ENCODE measurements at regions not wholly inside any gene's neighbourhood (a gene's known extent, or its start where the extent isn't known, plus 50 kb on each side); places are given as distances from the start of the nearest gene placed in this dataset.
A peak's percentile ranks its signal among the peaks of the same experiment; 100 is the strongest.

DNA sequence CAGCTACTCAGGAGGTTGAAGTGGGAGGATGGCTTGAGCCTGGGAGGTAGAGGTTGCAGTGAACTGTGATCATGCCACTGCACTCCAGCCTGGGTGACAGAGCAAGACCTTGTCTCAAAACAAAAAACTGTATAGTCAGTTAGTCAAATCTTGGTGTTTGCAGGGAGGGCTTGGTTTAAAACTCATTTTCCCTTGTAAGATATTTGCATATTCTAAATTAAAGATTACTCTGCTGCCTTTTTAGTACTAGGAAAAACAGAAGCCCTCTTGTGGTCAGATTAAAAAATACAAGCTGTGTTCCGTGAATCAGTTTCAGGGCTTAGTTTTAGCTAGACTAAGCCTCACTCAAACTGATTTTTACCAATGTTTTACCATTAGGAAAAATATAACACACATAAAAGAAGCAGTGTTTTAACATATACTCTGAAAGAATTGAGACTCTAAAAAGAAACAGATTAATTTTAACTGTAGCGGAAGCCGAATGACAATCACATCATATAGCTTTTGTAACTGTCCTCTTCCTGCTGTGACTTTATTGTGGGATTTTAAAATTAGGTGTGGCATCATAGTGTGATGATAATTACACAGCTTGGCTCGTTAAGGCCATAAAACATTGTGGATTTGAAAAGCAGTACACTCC is 84.9 kb upstream of the BASP1 start:
- no peaks in the 10 kb centered on the region for H3K36me3 ChIP-seq (ENCODE audit: control insufficient read depth in 2 of 4, insufficient read depth in 4 of 4, low read length in 3 of 4)
- H3K23ac ChIP-seq (ENCODE audit: insufficient read length), result no peak overlapping the region
- H2BK15ac ChIP-seq (ENCODE audit: low read length), result no peak overlapping the region
- ChIA-PET CTCF (ENCODE audit: partially characterized antibody) (interaction anchor here (0.6 to 6.1 kb wide), 83 partner anchors 8 to 1134 kb away, joined by 3 to 50 read pairs (median 4); partner anchors contain the start of gene MYO10), POLR2A (ENCODE audit: partially characterized antibody) (interaction anchor here (0.8 kb wide), 1 partner anchor 25 kb away, joined by 3 read pairs; no protein-coding TSS in a partner anchor)
- H2BK12ac ChIP-seq (ENCODE audit: low read depth, low read length), result no peak overlapping the region
- H4K8ac ChIP-seq (ENCODE audit: extremely low read depth, insufficient read depth, low read length), result no peak overlapping the region
- no peak overlapping the region for H3K9ac ChIP-seq (replicated peaks in 1 of 4; ENCODE audit: extremely low read depth in 1 of 4, low read depth in 3 of 4, low read length in 3 of 4)
- DNase-seq (ENCODE audit: low read depth in 1 of 2, low spot score in 2 of 2) (no peak), FAIRE-seq (no peak)
- no peak overlapping the region for H3K14ac ChIP-seq (ENCODE audit: insufficient read length)
- no peak overlapping the region for H2BK20ac ChIP-seq (ENCODE audit: low read length)
- no peaks in the 10 kb centered on the region for H3K79me1 ChIP-seq (ENCODE audit: low read depth, low read length)
- no peak overlapping the region for H3K18ac ChIP-seq (ENCODE audit: extremely low read depth, low read length)
- no peaks in the 10 kb centered on the region for H3K79me2 ChIP-seq (ENCODE audit: control insufficient read depth in 1 of 2, insufficient read depth in 2 of 2, low read length in 2 of 2)
- no peaks in the 10 kb centered on the region for H3K23me2 ChIP-seq (ENCODE audit: low read depth, low read length)
- no peak overlapping the region for H2BK5ac ChIP-seq (ENCODE audit: low read depth, low read length)
- no peaks in the 10 kb centered on the region for H3K27me3 ChIP-seq (replicated peaks in 1 of 4; ENCODE audit: control insufficient read depth in 3 of 4, extremely low read depth in 1 of 4, insufficient read depth in 3 of 4, low read length in 3 of 4)
- H4K91ac ChIP-seq (replicated peaks; ENCODE audit: insufficient read length, low read length), result no peak overlapping the region
- 31% methylated on average over 4 of the region's 4 CpGs; no CpG with 5 or more reads in 1 of the 2 experiments for WGBS, 2 experiments (ENCODE audit: extremely low coverage in 1 of 2, insufficient coverage in 1 of 2, insufficient read length in 1 of 2, insufficient replicate concordance in 2 of 2, low coverage in 1 of 2, low lambda C conversion rate in 2 of 2, missing lambda C conversion rate in 1 of 2)
- H3K4me1 ChIP-seq (replicated peaks in 1 of 4; ENCODE audit: control insufficient read depth in 3 of 4, insufficient read depth in 4 of 4, low read length in 3 of 4), result peaks cover 0 to 5% (median 1%) of the 10 kb centered on the region in 4 experiments; a peak in 2 of 7 replicates
- H3K9me3 ChIP-seq (ENCODE audit: insufficient read depth in 2 of 2, low read depth in 1 of 2, low read length in 1 of 2), result peaks cover 0 to 3% of the 10 kb centered on the region in 2 experiments; a peak in 1 of 4 replicates
- H3K4ac ChIP-seq (replicated peaks; ENCODE audit: insufficient read length, low read depth, low read length), result no peak overlapping the region
- H2BK120ac ChIP-seq (replicated peaks; ENCODE audit: low read depth, low read length), result no peak overlapping the region
- no peak overlapping the region for H3K4me2 ChIP-seq (ENCODE audit: insufficient read depth in 1 of 2, low read depth in 2 of 2, low read length in 2 of 2)
- no peak overlapping the region for H3K56ac ChIP-seq (replicated peaks; ENCODE audit: insufficient read length, low read depth, low read length)
- no peak overlapping the region for H4K5ac ChIP-seq (ENCODE audit: insufficient read length, low read depth, low read length)
- no peaks in the 10 kb centered on the region for H4K20me1 ChIP-seq (replicated peaks in 1 of 2; ENCODE audit: control insufficient read depth in 1 of 2, insufficient read depth in 2 of 2, low read length in 2 of 2)
- peak overlapping the region in 1 of 4 experiments; percentile 6; a peak in 1 of 8 replicates for H3K4me3 ChIP-seq (ENCODE audit: extremely low read depth in 1 of 4, insufficient read depth in 2 of 4, low read depth in 3 of 4, low read length in 4 of 4)
- H3K27ac ChIP-seq (ENCODE audit: low read depth, low read length), result no peak overlapping the region
- H2AFZ ChIP-seq (ENCODE audit: low read length), result no peak overlapping the region
- H2AK5ac ChIP-seq (ENCODE audit: low read depth, low read length), result no peak overlapping the region
- TF ChIP-seq, protein P1, sequence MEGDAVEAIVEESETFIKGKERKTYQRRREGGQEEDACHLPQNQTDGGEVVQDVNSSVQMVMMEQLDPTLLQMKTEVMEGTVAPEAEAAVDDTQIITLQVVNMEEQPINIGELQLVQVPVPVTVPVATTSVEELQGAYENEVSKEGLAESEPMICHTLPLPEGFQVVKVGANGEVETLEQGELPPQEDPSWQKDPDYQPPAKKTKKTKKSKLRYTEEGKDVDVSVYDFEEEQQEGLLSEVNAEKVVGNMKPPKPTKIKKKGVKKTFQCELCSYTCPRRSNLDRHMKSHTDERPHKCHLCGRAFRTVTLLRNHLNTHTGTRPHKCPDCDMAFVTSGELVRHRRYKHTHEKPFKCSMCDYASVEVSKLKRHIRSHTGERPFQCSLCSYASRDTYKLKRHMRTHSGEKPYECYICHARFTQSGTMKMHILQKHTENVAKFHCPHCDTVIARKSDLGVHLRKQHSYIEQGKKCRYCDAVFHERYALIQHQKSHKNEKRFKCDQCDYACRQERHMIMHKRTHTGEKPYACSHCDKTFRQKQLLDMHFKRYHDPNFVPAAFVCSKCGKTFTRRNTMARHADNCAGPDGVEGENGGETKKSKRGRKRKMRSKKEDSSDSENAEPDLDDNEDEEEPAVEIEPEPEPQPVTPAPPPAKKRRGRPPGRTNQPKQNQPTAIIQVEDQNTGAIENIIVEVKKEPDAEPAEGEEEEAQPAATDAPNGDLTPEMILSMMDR (IDR thresholded peaks at IDR 0.05; ENCODE audit: control extremely low read depth in 1 of 3, insufficient read depth in 1 of 3, low read depth in 1 of 3, low read length in 3 of 3), result peak in 2 of 3 experiments; percentile 24 to 49; a peak in 2 of 4 replicates

Data from H1 (cell line).